ENCODE measurements at regions not wholly inside any gene's neighbourhood (a gene's known extent, or its start where the extent isn't known, plus 50 kb on each side); places are given as distances from the start of the nearest gene placed in this dataset.

DNA sequence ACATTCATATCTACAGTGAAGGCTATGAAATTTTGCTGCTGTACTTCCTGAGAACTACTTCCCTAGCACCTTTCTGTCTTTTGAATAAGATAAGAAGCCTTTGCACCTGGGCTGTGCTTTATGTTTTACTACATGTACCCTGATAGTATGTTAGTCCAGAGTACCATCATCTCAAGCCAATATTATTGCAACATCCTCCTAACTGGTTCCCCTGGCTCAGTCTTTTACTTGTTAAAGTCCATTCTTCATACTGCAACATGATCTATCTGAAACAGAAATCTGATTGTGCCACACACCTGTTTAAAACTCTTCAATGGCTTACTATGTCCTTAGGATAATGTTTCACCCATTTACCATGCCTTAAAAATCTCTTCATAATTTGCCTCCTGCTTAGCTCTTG lies 102.3 kb downstream of the AGTR2 start:
- DNase-seq = no peak
- H3K36me3 Mint-ChIP-seq (ENCODE audit: low read depth) = no peaks in the 10 kb centered on the region
- H3K9me3 Mint-ChIP-seq = peaks cover 2% of the 10 kb centered on the region
- H3K4me3 Mint-ChIP-seq = no peak overlapping the region
- H3K27ac Mint-ChIP-seq = no peak overlapping the region
- no peaks in the 10 kb centered on the region for H3K27me3 Mint-ChIP-seq (ENCODE audit: low read depth)
- CTCF ChIA-PET = no interaction called here
- H3K4me1 Mint-ChIP-seq (ENCODE audit: low read depth) = no peaks in the 10 kb centered on the region
- intact Hi-C loops (cut with micrococcal nuclease) = no loop called here

DNA sequence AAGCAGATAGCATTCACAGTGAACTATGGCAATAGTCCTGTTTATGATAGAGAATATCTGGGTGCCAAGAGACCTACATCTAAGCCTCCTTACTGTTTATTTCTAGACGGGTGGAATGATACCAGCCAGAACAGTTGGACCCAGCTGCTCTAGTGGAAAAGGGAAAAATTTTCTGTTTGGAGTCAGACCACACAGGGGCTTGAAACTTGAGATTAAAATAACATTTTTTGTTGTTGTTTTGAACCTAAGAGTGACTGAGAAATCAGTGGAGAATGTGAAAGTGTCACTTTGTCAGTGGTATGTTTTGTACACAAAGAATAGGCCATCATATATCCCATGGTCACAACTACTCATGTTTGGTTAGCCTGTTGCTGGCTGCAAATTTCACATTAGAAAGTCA lies 105.7 kb downstream of the AGTR2 start:
- Mint-ChIP-seq H3K27me3 (ENCODE audit: low read depth) (no peaks in the 10 kb centered on the region), H3K9me3 (peaks cover 2% of the 10 kb centered on the region), H3K4me1 (ENCODE audit: low read depth) (no peaks in the 10 kb centered on the region), H3K4me3 (no peak overlapping the region), H3K36me3 (ENCODE audit: low read depth) (no peaks in the 10 kb centered on the region), H3K27ac (no peak overlapping the region)
- intact Hi-C loops (cut with micrococcal nuclease) = no loop called here
- DNase-seq = no peak
- CTCF ChIA-PET = no interaction called here

DNA sequence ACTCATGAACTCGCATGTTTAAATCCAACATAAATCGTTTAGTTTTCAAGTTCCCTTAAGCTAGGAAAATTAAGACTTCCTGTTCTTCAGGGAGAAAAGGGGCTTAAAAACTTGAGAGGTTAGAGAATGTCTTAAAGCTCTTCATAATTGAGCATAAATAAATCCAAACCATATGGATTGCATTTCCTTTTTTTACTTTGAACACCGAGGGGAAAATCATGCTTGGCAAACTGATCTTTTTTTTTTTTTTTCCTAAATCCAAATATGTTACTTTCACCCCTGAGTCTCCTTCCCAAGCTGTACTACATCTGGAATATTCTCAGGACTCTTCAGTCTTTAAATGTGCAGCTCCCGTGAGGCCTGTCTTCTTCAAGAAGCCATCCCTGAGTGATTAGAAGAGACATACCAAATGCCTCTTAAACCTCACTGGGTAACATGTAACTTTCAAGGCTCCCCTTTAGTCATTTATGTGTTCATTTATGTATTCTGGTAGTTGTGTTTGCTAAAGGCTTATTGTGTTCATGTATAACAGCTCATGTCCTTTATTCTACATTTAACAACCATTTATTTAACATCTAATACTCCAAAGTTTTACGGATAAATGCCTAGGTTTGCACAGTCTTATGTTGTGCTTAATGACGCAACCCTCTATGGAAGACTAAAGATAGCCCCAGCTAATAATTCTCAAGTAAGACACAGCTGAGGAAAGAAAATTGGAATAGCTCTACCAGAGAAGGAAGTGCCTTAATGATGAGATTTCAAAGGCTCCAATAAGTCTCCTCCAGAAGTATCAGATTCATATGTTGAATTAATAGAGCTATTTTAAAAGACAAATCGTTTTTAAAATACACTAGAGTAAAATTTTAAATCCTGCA lies 107.0 kb downstream of the AGTR2 start:
- Mint-ChIP-seq H3K27me3 (ENCODE audit: low read depth) (no peaks in the 10 kb centered on the region), H3K4me1 (ENCODE audit: low read depth) (no peaks in the 10 kb centered on the region), H3K27ac (no peak overlapping the region), H3K9me3 (no peaks in the 10 kb centered on the region), H3K4me3 (no peak overlapping the region), H3K36me3 (ENCODE audit: low read depth) (no peaks in the 10 kb centered on the region)
- CTCF ChIA-PET = no interaction called here
- intact Hi-C loops (cut with micrococcal nuclease) = no loop called here
- no peak for DNase-seq

DNA sequence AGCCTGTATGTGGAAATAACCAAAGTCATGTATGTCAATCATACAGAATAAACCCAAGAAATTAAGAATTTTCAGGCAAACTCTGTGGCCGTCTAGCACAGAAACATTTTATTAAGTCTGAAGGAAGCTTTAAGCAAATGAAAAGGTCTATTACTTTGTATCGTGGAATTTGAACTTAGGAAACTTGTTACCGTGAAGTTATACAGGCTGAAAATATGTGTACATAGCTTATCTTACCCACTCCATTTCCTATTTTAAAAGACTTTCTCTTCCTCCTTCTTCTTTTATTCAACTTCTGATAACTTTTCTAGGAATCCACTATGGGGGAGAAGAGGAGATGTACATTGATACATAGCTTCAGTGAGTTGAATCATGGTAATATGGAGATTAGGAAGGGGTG lies 108.3 kb downstream of the AGTR2 start:
- Mint-ChIP-seq H3K27ac (no peak overlapping the region), H3K36me3 (ENCODE audit: low read depth) (no peaks in the 10 kb centered on the region), H3K4me1 (ENCODE audit: low read depth) (no peaks in the 10 kb centered on the region), H3K9me3 (no peaks in the 10 kb centered on the region), H3K4me3 (no peak overlapping the region), H3K27me3 (ENCODE audit: low read depth) (no peaks in the 10 kb centered on the region)
- no peak for DNase-seq
- CTCF ChIA-PET = no interaction called here
- intact Hi-C loops (cut with micrococcal nuclease) = no loop called here

DNA sequence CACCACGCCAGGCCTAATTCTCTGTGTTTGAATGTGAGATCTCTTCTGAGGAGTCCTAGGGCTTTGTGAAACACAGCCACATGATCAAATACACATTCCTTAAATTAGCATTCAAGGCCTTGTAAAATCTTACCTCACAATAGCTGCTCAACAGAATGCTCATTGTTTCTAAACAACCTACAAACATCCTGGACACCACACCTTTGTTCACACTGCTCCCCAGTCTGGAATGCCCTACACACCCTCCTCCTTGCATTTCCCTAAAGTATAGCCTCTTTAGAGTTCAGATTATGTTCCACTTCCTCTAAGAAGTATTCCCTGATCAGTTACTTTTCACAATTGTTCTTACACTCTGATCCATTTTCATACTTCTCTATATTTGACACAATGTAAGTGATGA lies 110.6 kb downstream of the AGTR2 start:
- no peaks in the 10 kb centered on the region for H3K4me1 Mint-ChIP-seq (ENCODE audit: low read depth)
- DNase-seq = no peak
- no peaks in the 10 kb centered on the region for H3K9me3 Mint-ChIP-seq
- H3K4me3 Mint-ChIP-seq = no peak overlapping the region
- H3K36me3 Mint-ChIP-seq (ENCODE audit: low read depth) = no peaks in the 10 kb centered on the region
- H3K27me3 Mint-ChIP-seq (ENCODE audit: low read depth) = no peaks in the 10 kb centered on the region
- CTCF ChIA-PET = no interaction called here
- intact Hi-C loops (cut with micrococcal nuclease) = no loop called here
- H3K27ac Mint-ChIP-seq = no peak overlapping the region

DNA sequence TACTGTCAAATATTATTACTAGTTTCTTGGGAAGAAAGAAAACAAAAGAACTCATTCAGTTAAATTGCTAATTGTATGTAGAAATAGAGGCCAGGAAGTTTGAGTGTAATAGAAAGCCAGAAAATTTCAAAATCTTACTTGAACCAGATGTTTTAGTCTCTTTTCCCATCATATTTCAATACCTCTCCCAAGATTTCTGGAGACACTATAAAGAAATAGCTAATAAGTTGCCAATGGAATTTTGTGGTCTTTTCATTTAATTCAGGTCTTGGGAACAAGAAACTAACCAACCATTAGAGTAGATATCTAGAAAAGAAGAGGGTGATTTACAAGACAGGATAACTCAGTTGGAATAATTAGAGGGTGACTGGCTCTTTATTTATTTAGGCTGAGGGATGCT lies 112.2 kb downstream of the AGTR2 start:
- no peak for DNase-seq
- CTCF ChIA-PET = no interaction called here
- H3K36me3 Mint-ChIP-seq (ENCODE audit: low read depth) = no peaks in the 10 kb centered on the region

DNA sequence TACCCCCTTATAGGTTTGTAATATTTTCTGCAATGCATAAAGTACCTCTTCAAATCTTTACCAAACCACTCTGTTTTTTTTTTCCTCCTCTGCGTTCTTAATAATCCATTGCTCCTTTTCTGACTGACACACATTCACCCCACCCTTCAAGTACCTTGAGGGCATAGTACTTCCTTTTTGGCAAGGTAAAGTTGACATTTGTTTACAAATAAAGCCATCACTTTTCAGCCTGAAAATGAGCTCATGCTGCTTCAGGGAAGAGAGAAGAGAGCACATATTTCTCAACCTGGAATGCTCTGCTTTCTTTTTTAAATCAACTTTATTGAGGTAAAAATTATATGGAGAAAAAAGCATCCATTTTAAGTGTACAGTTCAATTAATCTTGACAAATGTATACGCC lies 113.9 kb downstream of the AGTR2 start:
- Mint-ChIP-seq H3K9me3 (no peaks in the 10 kb centered on the region), H3K4me1 (ENCODE audit: low read depth) (no peaks in the 10 kb centered on the region), H3K4me3 (no peak overlapping the region), H3K27ac (no peak overlapping the region), H3K36me3 (ENCODE audit: low read depth) (no peaks in the 10 kb centered on the region), H3K27me3 (ENCODE audit: low read depth) (no peaks in the 10 kb centered on the region)
- intact Hi-C loops (cut with micrococcal nuclease) = no loop called here
- no peak for DNase-seq
- CTCF ChIA-PET = no interaction called here

More for the DNA sequence above, 112.2 kb downstream of the AGTR2 start:
- intact Hi-C loops (cut with micrococcal nuclease) = no loop called here
- Mint-ChIP-seq H3K4me3 (no peak overlapping the region), H3K27ac (no peak overlapping the region), H3K4me1 (ENCODE audit: low read depth) (no peaks in the 10 kb centered on the region), H3K9me3 (no peaks in the 10 kb centered on the region), H3K27me3 (ENCODE audit: low read depth) (no peaks in the 10 kb centered on the region)

DNA sequence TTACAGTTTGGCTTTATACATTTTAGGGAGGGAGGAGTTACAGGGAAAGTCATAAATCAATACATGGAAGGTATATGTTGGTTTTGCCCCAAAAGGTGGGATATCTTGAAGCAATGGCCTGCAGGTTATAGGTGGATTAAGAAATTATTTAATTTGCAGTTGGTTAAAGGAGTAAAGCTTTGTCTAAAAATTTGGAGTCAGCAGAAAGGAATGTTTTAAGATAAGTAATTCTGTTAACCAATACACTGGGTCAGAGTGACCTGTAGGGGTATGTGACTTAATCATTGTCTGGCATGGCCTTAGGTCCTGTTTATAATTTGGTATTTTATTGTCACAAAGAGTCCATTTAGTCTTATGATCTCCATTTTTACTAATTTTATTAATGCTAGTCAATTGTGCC lies 115.0 kb downstream of the AGTR2 start:
- Mint-ChIP-seq H3K36me3 (ENCODE audit: low read depth) (no peaks in the 10 kb centered on the region), H3K4me1 (ENCODE audit: low read depth) (no peaks in the 10 kb centered on the region), H3K4me3 (no peak overlapping the region), H3K27ac (no peak overlapping the region), H3K27me3 (ENCODE audit: low read depth) (no peaks in the 10 kb centered on the region), H3K9me3 (no peaks in the 10 kb centered on the region)
- DNase-seq = no peak
- intact Hi-C loops (cut with micrococcal nuclease) = no loop called here
- CTCF ChIA-PET = no interaction called here

DNA sequence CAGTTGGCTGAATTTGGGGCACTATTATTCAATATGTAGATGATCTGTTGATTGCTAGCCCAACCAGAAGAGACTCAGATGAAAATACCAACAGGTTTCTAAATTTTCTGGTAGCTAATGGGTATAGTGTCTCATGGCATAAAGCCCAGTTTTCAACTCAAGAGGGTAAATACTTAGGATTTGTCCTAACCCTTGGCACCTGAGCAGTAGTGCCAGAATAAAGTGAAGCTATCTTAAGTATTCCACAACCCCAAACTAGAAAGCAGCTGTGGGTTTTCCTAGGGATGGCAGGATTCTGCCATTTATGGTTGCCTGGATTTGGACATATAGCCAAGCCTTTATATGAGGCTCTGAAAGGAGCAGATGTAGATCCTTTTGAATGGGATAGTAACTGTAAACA lies 119.0 kb downstream of the AGTR2 start:
- Mint-ChIP-seq H3K27me3 (ENCODE audit: low read depth) (no peaks in the 10 kb centered on the region), H3K27ac (no peak overlapping the region), H3K4me3 (no peak overlapping the region), H3K9me3 (no peaks in the 10 kb centered on the region), H3K4me1 (ENCODE audit: low read depth) (no peaks in the 10 kb centered on the region), H3K36me3 (ENCODE audit: low read depth) (no peaks in the 10 kb centered on the region)
- intact Hi-C loops (cut with micrococcal nuclease) = no loop called here
- CTCF ChIA-PET = no interaction called here
- DNase-seq = no peak

DNA sequence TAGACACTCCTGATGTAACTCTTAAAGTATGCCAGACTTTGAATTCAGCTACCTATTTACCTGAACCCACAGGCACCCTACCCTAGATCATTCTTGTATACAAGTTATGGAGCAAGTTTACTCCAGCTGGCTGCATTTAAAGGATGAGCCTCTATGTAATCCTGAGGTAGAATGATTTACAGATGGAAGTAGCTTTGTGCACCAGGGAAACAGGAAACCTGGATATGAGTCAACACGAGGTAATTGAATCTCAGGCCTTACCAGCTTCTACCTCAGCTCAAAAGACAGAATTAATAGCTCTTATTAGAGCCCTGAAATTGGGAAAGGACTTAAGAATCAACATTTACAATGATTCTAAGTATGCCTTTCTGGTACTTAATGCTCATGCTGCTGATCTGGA lies 119.8 kb downstream of the AGTR2 start:
- no peak overlapping the region for H3K27ac Mint-ChIP-seq
- no peaks in the 10 kb centered on the region for H3K36me3 Mint-ChIP-seq (ENCODE audit: low read depth)
- intact Hi-C loops (cut with micrococcal nuclease) = no loop called here
- no peaks in the 10 kb centered on the region for H3K27me3 Mint-ChIP-seq (ENCODE audit: low read depth)
- DNase-seq = no peak
- no peak overlapping the region for H3K4me3 Mint-ChIP-seq
- no peaks in the 10 kb centered on the region for H3K9me3 Mint-ChIP-seq
- CTCF ChIA-PET = no interaction called here
- no peaks in the 10 kb centered on the region for H3K4me1 Mint-ChIP-seq (ENCODE audit: low read depth)

DNA sequence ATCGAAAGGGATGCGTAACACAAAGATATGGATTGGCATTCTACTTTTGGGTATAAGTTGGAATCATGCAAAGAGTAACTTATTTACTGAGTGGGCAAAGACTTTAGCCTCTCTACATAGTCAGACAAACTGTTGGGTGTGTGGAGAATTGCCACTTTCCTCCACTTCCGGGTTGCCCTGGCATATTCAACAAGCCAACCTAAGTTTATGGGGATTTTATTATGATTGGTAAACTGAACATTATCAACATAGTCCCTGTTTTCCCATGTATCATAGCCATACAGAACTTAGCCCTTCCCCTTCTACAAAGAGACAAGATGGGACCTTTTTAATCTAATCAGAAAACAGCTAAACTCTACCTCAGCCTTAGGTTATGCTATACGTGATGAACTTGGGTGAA lies 121.6 kb downstream of the AGTR2 start:
- no peak for DNase-seq
- intact Hi-C loops (cut with micrococcal nuclease) = no loop called here
- H3K27me3 Mint-ChIP-seq (ENCODE audit: low read depth) = no peaks in the 10 kb centered on the region
- no peaks in the 10 kb centered on the region for H3K36me3 Mint-ChIP-seq (ENCODE audit: low read depth)
- H3K4me1 Mint-ChIP-seq (ENCODE audit: low read depth) = no peaks in the 10 kb centered on the region
- CTCF ChIA-PET = interaction anchor here (0.9 kb wide), 1 partner anchor 14 kb away, joined by 3 read pairs; no protein-coding TSS in a partner anchor
- H3K27ac Mint-ChIP-seq = no peak overlapping the region
- H3K4me3 Mint-ChIP-seq = no peak overlapping the region
- no peaks in the 10 kb centered on the region for H3K9me3 Mint-ChIP-seq

DNA sequence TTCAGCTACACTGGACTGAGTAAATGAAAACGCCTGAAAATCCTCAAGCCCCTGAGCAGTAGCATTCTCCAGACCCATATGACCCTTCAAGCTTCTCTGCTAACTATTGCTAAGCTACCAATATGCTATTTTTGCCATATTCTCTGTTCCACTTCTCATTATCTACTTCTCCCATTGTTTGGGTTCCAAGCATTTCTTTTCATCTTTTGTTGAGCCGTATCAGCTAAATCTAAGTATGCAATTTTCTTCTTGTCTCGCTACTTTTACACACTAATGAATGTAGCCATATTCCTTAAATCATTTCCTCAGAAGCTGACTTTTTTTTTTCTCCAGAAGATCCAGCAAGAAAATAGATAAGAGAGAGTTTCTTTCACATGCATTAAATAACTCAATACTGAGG lies 128.4 kb downstream of the AGTR2 start:
- DNase-seq = no peak
- Mint-ChIP-seq H3K36me3 (ENCODE audit: low read depth) (no peaks in the 10 kb centered on the region), H3K27ac (no peak overlapping the region), H3K27me3 (ENCODE audit: low read depth) (no peaks in the 10 kb centered on the region), H3K9me3 (no peaks in the 10 kb centered on the region), H3K4me3 (no peak overlapping the region), H3K4me1 (ENCODE audit: low read depth) (no peaks in the 10 kb centered on the region)
- CTCF ChIA-PET = interaction anchor here (0.6 to 0.7 kb wide), 2 partner anchors 10 to 65 kb away, joined by 3 read pairs; no protein-coding TSS in a partner anchor
- intact Hi-C loops (cut with micrococcal nuclease) = no loop called here

DNA sequence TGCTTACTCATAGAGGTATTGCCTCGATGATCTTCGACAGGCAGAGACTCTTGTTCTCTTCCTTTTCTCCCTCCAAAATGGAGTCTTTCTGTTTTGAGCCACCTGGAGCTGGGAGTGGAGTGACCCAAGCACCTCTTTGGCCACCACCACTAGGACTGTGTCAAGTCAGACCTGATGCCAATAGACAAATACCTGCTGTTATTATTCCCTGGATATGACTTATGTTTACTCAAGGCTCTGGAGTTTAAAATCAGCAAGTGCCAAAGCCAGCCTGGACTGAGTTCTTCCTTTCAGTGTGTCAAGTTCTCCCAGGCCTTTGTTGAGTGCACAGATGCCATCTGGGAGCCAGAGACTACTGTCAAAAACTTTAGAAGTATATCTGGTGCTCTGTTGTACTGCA lies 130.2 kb upstream of the SLC6A14 start:
- no peak for DNase-seq
- intact Hi-C loops (cut with micrococcal nuclease) = no loop called here
- H3K4me3 Mint-ChIP-seq = no peak overlapping the region
- no peaks in the 10 kb centered on the region for H3K36me3 Mint-ChIP-seq (ENCODE audit: low read depth)
- no peaks in the 10 kb centered on the region for H3K4me1 Mint-ChIP-seq (ENCODE audit: low read depth)
- peaks cover 3% of the 10 kb centered on the region for H3K9me3 Mint-ChIP-seq
- no peak overlapping the region for H3K27ac Mint-ChIP-seq
- no peaks in the 10 kb centered on the region for H3K27me3 Mint-ChIP-seq (ENCODE audit: low read depth)
- CTCF ChIA-PET = interaction anchor here (1.0 kb wide), 1 partner anchor 14 kb away, joined by 3 read pairs; no protein-coding TSS in a partner anchor
